DMS79 (cell line): ENCODE measurements at regions not wholly inside any gene's neighbourhood (a gene's known extent, or its start where the extent isn't known, plus 50 kb on each side); places are given as distances from the start of the nearest gene placed in this dataset.
A peak's percentile ranks its signal among the peaks of the same experiment; 100 is the strongest.

ENCODE experiments used
- DNase-seq: peaks from one replicate; lab custom pipeline; 2025; lab: John Stamatoyannopoulos, UW

DNA sequence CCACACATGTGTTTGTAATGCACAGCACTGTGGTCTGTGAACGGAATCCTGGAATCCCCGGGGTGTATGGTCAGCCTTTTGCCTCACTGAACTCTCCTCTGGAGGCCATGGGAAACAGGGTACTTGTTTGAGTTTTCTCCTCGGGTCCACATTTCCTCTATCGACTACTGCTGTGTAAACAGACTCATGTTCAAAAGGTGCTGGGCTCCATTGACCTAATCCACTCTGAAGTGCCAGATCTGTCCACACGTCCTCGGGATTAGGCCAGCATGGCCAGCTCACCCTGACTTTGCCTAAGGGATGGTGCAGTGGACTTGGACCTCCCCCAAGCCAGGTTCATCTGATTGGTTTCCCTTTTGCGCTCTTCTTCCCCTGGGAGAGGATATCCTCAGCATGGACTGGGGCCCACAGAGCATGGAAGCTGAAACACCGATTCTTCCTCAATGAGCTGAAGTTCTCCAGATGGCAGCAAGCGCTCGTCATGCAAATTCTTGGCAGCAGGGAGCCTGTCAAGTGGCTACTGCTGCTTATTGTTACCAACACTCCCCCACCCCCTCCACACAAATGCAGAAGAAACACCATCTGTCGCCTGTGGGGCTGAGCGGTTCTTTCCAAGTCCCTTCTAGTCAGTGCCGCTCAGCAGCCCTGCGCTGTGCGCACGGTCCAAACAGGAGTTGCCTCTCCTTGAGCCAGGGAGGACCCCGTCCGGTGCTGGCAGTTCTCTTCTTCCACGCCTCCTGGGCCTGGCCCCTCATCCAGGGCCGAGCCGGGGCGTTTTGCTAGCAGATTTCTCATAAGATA lies 292.6 kb upstream of the MARCKS start:
- peak; percentile 93 for DNase-seq

DNA sequence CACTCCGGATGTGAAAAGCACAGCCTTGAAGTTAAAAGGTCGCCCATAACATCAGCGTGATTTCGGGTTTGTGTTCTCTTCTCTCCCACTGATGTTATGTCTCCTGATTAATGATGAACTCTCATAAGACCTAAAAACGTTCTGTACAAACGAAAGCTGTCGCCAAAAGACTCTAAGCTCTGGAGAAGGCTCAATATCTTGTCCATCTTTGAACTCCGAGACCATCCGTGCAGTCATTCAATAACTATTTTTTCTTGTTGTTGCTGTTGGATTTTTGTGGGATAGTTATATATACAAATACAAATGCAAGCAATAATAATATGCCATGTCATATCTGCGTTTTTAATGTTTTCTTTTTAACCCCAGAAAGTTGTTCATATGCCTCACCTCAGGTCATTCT lies 291.8 kb upstream of the MARCKS start:
- no peak for DNase-seq

DNA sequence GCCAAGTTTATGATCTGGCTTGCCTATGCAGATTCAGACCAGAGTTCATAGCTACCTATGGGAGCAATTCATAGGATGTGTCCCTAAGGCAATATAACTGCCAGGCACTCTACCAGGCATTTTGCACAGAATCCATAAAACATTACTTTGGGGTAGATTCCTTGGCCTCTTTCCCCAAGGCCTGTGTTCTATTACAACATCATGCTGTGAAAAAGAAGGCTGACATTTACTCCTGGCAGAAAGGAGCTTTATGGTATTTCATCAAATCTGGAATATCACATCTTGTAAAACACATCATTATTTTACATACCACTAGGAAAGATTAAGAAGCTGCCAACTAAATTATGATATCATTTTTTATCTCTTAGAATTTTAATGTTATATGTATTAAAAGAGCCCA lies 287.0 kb upstream of the MARCKS start:
- no peak for DNase-seq

GRCh38 chr6:113570641-113571040 lies 286.5 kb upstream of the MARCKS start:
- DNase-seq: no peak

DNA sequence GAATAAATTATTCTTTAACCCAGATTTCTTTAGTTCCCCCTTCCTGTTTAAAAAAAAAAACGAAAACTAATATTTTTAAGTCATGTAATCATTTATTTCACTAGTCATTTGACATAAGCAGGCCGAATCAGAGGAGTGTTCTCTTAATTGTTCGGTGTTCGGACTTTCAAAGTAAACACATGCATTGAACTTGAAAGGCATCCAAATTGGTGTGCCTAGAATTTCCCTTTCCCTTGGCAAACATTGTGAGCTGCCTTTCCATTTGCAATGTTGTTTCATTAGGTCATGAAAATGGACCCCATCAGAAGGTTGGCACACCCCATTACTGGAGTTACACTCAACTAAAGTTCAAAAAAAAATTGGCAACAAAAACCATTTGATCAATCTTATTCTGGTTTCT lies 283.0 kb upstream of the MARCKS start:
- no peak for DNase-seq

DNA sequence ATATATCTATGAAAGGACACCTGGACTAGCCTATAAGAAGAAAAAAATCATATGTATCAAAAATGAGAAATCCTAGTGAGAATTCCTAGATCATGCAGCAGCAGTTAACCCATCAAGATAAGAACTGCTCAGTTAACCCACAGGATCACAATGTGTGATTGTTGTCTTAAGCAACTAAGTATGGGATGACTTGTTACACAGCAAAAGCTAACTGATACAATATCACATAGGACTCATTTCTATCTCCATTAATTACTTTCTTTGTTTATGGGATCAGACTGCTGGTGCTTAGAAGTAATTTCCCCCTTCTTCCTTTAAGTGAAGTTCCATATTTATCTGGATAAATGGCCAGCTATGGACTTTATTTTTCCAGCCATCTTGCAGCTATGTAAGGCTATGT lies 280.8 kb upstream of the MARCKS start:
- no peak for DNase-seq

DNA sequence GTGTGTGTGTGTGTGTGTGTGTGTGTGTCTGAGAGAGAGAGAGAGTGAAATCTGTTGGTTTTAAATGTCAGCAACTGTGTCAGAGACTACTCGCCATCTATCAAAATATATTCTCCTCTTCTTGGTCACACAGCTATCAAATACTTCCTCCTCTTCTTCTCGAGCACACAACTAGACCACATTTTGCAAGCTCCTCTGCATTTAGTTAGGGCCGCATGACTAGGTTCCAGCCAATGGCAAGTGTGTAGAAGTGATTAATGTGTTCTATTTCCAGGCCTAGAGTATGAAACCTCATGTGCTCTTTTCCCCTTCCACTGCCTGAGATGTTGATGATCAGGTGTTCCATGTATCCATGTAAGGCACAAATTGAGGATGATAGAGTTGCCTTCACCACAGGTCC lies 278.5 kb upstream of the MARCKS start:
- no peak for DNase-seq

DNA sequence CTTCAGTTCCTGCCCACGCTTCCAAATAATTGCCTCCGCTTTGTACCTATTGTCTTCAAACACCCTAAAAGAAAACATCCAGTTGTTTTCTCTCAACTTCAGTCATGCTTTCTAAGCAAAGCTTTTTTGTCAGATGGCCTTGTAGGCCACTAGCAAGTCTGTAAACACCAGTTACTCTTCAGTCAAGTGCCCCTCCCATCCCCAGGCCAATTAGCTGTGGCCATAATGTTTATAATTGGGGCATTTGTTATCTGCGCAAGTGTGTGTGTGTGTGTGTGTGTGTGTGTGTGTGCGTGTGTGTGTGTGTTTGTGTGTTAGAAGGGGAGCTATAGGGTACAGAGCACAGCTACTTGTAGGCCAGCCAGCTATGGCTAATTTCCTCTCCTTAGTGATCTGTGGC lies 272.4 kb upstream of the MARCKS start:
- no peak for DNase-seq

DNA sequence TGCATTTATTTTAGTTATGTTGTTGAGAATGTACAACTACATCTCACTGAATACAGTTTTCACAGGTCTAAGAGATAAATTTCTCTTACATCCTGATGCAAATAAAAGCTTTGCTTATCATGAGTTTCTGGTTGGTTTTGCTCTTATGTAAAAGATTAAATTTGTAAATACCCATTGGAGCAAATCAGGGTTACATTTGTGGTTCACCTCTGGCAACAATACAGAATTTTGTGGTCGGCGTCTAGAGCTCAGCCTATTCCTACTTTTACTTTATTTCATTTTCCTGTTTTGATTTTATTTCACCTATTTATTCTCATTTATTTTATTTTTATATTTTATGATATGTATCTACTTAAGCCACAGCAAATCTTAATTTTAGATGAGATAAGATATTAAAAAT lies 271.9 kb upstream of the MARCKS start:
- DNase-seq: no peak

DNA sequence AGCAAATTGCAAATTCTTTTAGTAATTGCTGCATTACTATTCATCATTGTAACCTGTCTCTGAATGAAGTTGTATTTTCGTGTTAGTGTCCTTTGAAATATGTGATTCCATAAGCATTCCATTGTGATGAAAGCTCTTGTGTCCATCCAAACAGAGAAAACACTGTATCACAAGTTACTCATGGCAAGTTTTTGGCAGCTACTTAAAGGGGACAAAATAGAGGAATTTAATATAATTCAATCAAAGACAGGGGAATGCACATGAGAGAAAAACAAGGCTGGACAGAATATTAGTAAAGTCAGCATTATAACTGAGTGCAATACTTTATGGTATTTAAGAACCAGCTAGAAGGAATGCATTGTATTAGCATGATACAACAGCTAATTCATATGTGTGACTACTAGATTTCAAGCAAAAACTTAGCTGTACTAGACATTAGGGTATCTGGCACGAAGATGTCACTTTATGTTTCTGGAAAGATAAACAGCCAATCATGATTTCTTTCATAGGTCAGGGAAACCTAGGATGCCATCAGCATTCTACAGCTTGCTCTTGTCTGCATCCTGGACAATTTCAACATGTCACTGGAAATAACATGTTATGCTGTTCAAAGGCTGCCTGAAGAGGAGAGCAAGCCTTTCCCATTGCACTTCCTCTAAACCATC lies 270.6 kb upstream of the MARCKS start:
- DNase-seq: no peak

DNA sequence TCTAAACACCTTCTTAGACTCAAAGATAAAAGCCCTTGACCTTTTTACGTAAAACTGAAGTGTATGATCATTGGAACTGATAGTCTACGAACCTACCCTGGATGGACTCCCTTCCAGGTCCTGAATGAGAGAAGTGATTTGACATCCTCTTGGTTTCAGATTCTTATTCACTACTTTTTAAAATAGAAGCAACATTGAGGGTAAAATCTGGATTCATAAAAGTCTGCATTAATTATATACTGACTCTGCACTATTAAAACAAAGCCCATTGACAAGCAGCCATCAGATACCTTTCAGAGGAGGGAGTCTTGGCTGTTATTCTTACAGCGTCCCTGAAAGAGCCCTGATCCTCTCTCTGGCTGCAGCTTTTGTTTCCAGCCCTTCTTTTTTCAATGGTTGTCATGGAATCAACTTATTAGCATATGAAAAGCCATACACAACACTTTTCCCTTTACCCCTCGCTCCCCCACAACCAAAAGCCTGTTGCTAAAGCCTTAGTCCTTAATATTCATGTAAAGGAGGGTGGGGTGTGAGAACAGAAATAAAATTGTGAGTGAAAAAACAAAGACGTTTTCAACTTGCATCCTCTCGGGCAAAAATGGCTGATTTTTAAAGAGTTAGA lies 270.0 kb upstream of the MARCKS start:
- no peak for DNase-seq

DNA sequence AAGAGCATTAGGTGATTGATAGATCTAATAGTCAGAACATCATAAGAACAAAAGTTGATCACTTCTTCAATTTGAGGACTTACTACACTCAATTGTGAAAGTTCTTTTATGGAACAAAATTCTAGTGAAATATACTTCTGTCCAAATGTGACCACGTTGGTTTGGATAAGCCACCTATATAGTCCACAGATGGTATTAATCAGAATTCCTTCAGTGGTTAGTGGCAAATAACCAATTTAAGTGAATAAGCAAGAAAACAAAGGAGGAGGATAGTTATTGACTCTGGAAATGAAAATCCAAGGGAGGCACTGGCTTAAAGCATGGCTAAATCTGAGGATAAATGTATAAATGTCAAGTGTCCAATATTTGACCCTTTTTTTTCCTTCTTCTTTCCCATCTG lies 268.5 kb upstream of the MARCKS start:
- DNase-seq: no peak

DNA sequence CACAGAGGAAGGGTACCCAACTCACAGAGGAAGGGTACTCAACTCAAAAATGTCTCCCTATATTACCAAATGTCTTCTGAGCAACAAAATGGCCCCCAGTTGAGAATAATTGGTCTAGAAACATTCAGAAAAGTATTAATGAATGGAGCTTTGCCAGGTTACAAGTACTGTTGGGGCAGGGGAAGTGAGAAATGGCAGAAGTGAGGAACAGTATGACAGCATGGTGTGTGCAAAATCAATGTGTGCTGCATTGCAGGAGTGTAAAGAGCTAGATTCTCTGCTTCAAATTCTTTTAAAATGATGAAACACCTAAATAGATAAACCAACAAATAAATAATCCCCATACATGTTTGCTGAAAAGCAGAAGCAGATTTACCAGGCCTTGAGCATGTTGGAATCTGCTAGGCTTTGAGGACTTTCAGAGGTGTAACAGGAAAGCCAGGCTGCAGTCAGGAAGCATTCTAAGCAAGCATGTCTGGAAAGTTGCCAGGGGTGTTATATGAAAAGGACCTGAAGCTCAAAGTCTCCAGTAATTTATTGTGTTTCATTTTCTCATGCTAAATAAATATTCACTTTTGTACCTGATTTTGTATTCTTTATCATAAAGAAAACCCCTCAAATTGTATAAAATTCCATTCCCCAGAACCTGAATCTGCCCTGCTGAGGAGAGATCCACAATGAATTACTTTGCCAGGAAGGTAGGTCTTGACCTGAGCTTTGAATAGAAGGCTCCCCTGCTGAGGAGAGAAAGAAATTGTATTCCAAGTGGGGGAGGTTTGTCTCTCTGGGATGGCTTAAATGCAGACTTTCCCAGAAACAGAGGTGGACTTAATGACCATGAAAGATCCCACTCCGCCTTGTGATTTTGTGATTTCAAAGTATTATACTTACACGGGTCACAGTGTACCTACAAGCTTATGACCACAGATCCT lies 265.0 kb upstream of the MARCKS start:
- DNase-seq: peak; percentile 43

- DNase-seq: no peak
Measured at GRCh38 chr6:113594726-113595125, 262.4 kb upstream of the MARCKS start.

- no peak for DNase-seq
Measured at GRCh38 chr6:113595911-113596376, 261.2 kb upstream of the MARCKS start.

- DNase-seq: no peak
Measured at GRCh38 chr6:113596387-113597230, 260.5 kb upstream of the MARCKS start.

DNA sequence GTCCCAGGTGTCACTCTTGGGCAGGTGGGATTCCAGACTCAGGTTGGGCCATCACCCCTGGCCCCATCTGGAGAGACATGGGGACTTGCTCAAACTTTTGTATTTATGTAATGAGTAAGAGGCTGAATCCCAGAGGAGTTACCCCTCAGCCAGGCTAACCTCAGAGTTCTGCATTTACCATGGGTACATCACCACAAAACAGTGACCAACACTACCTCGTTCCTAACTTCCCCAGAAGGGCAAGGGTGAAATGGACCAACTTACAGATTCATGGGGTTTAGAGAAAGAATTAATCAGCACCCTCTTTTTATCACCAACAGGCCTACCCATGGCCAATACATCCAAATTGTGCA lies 259.9 kb upstream of the MARCKS start:
- no peak for DNase-seq

DNA sequence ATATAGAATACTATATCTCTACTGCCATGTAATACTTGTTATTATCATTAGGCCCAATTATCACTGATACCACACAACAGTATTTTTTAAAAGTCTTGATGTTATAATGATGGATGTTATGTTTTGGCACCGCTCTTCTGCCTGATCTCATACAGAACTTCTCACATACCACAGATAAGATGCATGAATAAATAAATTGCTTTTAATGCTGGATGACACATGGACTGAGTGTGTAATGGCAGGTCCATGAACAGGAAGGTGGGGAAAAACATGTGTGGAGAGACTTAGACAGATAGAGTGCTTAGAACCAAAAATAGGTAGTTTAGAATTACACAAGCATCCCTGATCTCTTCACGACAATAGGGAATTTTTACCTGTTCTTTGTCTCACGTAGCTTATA lies 258.4 kb upstream of the MARCKS start:
- DNase-seq: no peak

DNA sequence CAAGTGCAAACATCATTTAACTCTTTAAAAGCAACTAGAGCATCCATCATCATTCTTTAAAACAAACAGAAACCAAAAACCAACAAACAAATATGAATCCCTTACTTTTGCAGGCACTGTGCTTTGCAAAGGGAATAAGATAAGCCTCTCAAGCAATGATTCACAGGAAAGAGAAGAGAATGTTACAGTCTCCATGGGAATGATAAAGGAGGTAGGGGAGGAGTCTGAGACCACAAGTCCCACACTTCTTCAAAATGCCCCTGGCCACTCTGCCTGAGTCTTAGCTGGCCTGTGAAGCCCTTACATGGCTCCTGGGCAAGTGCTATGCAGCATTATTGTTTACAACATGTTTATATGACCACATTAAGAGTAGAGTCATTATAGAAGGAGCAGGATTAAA lies 257.7 kb upstream of the MARCKS start:
- DNase-seq: peak; percentile 40

- no peak for DNase-seq
Measured at GRCh38 chr6:113600551-113601339, 256.4 kb upstream of the MARCKS start.
